Loucy (cell line): ENCODE measurements at regions not wholly inside any gene's neighbourhood (a gene's known extent, or its start where the extent isn't known, plus 50 kb on each side); places are given as distances from the start of the nearest gene placed in this dataset.
A peak's percentile ranks its signal among the peaks of the same experiment; 100 is the strongest.

ENCODE experiments used
- H2AFZ ChIP-seq: fragments of 200-600 bp; sonication (generic); 2 replicates; pipeline ENCODE4 v1.6.0; 2016; ENCODE audit warnings: antibody characterized with exemption, mild to moderate bottlenecking, low read length, moderate library complexity
- H3F3A ChIP-seq: fragments of 200-600 bp; 2 replicates; pipeline ENCODE4 v1.6.0; 2016; ENCODE audit warnings: antibody characterized with exemption, low read depth, mild to moderate bottlenecking
- H3K27me3 ChIP-seq: fragments of 200-600 bp; sonication (generic); 2 replicates; pipeline ENCODE4 v1.6.1; 2014; ENCODE audit warnings: low read length, mild to moderate bottlenecking; ENCODE audit not compliant: insufficient read depth, poor library complexity, severe bottlenecking
- H3K36me3 ChIP-seq: fragments of 200-600 bp; sonication (generic); 2 replicates; pipeline ENCODE4 v1.6.1; 2016; ENCODE audit warnings: low read length; ENCODE audit not compliant: insufficient read depth
- H3K4me1 ChIP-seq: fragments of 200-600 bp; sonication (generic); 2 replicates; pipeline ENCODE4 v1.5.1; 2014; ENCODE audit warnings: low read length, mild to moderate bottlenecking; ENCODE audit not compliant: insufficient read depth, poor library complexity, severe bottlenecking
- H3K4me2 ChIP-seq: fragments of 200-600 bp; sonication (generic); 2 replicates; pipeline ENCODE4 v1.6.0; 2014; ENCODE audit warnings: antibody characterized with exemption, low read length, low read depth, mild to moderate bottlenecking; ENCODE audit not compliant: poor library complexity, severe bottlenecking
- H3K4me3 ChIP-seq: fragments of 200-600 bp; sonication (generic); 2 replicates; pipeline ENCODE4 v1.5.1; 2014; ENCODE audit warnings: low read length, mild to moderate bottlenecking, mixed read lengths; ENCODE audit not compliant: poor library complexity, severe bottlenecking
- H3K79me2 ChIP-seq: fragments of 200-600 bp; sonication (generic); 2 replicates; pipeline ENCODE4 v1.6.1; 2014; ENCODE audit warnings: low read length; ENCODE audit not compliant: insufficient read depth
- H3K9ac ChIP-seq: fragments of 200-600 bp; sonication (generic); 2 replicates; pipeline ENCODE4 v1.6.0; 2014; ENCODE audit warnings: mild to moderate bottlenecking, low read depth, low read length, moderate library complexity; ENCODE audit not compliant: poor library complexity, severe bottlenecking
- H3K9me2 ChIP-seq: fragments of 200-600 bp; sonication (generic); replicated peaks from 2 replicates; pipeline ENCODE4 v1.6.1; 2016; ENCODE audit warnings: low read depth, low read length, mixed read lengths
- H3K9me3 ChIP-seq: fragments of 200-600 bp; sonication (generic); 2 replicates; pipeline ENCODE4 v1.6.1; 2014; ENCODE audit warnings: mild to moderate bottlenecking, antibody characterized with exemption, low read length, low read depth; ENCODE audit not compliant: insufficient read depth
- H4K20me1 ChIP-seq: fragments of 200-600 bp; sonication (generic); 2 replicates; pipeline ENCODE4 v1.6.0; 2014; ENCODE audit warnings: antibody characterized with exemption, low read length, mild to moderate bottlenecking; ENCODE audit not compliant: insufficient read depth, poor library complexity, severe bottlenecking
- EZH2phosphoT487 ChIP-seq: fragments of 200-600 bp; IDR thresholded peaks from 2 replicates; pipeline ENCODE4 v1.6.1; 2018; ENCODE audit warnings: antibody characterized with exemption, mild to moderate bottlenecking, moderate library complexity, borderline replicate concordance
- TF ChIP-seq, protein P1 (sequence below): fragments of 200-600 bp; sonication (generic); conservative IDR thresholded peaks from 2 replicates; pipeline ENCODE4 v1.5.1; 2014; ENCODE audit warnings: mild to moderate bottlenecking, antibody characterized with exemption, low read length

GRCh38 chr4:129668092-129668491, 572.1 kb downstream of the C4orf33 start:
- Histone ChIP-seq H3F3A (no peaks in the 10 kb centered on the region), H3K36me3 (no peaks in the 10 kb centered on the region), H3K9me2 (no peaks in the 10 kb centered on the region), H3K4me2 (no peak overlapping the region), H2AFZ (peak overlapping the region; percentile 28; the same call in 1 of the 2 replicates), H3K9me3 (no peaks in the 10 kb centered on the region), H3K9ac (no peak overlapping the region), H3K27me3 (no peaks in the 10 kb centered on the region), H3K4me1 (no peaks in the 10 kb centered on the region), H3K79me2 (no peaks in the 10 kb centered on the region), H3K4me3 (no peak overlapping the region), H4K20me1 (no peaks in the 10 kb centered on the region)
- TF ChIP-seq, protein P1, sequence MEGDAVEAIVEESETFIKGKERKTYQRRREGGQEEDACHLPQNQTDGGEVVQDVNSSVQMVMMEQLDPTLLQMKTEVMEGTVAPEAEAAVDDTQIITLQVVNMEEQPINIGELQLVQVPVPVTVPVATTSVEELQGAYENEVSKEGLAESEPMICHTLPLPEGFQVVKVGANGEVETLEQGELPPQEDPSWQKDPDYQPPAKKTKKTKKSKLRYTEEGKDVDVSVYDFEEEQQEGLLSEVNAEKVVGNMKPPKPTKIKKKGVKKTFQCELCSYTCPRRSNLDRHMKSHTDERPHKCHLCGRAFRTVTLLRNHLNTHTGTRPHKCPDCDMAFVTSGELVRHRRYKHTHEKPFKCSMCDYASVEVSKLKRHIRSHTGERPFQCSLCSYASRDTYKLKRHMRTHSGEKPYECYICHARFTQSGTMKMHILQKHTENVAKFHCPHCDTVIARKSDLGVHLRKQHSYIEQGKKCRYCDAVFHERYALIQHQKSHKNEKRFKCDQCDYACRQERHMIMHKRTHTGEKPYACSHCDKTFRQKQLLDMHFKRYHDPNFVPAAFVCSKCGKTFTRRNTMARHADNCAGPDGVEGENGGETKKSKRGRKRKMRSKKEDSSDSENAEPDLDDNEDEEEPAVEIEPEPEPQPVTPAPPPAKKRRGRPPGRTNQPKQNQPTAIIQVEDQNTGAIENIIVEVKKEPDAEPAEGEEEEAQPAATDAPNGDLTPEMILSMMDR: no peak
- TF ChIP-seq EZH2phosphoT487: no peak

DNA sequence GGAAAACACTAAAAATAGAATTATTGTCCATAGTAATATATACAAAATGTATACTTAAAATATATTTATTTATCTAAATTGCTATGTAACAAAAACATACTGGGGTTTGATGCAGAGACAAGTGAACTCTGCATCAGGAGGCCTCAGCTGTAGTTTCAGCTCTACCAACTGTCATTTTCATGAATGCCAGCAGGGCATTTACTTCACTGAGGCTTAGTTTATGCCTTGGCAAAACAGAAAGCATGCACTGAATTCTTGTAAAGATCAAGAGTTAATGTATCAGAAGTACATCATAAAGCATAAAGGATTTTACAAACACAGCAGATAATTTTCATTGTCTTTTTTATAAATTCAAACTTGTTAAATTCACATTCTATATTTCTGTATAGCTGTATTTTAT, 577.0 kb downstream of the C4orf33 start:
- Histone ChIP-seq H3K27me3 (no peaks in the 10 kb centered on the region), H3F3A (no peaks in the 10 kb centered on the region), H3K4me3 (no peak overlapping the region), H3K79me2 (no peaks in the 10 kb centered on the region), H3K36me3 (no peaks in the 10 kb centered on the region), H3K9me3 (peaks cover 6% of the 10 kb centered on the region; the same call in 1 of the 2 replicates), H4K20me1 (no peaks in the 10 kb centered on the region), H3K4me2 (no peak overlapping the region), H2AFZ (no peak overlapping the region), H3K4me1 (no peaks in the 10 kb centered on the region), H3K9me2 (no peaks in the 10 kb centered on the region), H3K9ac (no peak overlapping the region)
- TF ChIP-seq, protein P1: peak; percentile 31; the same call in 1 of the 2 replicates
- no peak for TF ChIP-seq EZH2phosphoT487

- no peak overlapping the region for H3K4me2 ChIP-seq
- H3K36me3 ChIP-seq: no peaks in the 10 kb centered on the region
- H2AFZ ChIP-seq: no peak overlapping the region
- no peak for TF ChIP-seq EZH2phosphoT487
- TF ChIP-seq, protein P1: no peak
- no peaks in the 10 kb centered on the region for H3K9me2 ChIP-seq
- H3K4me3 ChIP-seq: no peak overlapping the region
- no peaks in the 10 kb centered on the region for H3K27me3 ChIP-seq
- no peaks in the 10 kb centered on the region for H3K4me1 ChIP-seq
- H3F3A ChIP-seq: no peaks in the 10 kb centered on the region
- H4K20me1 ChIP-seq: no peaks in the 10 kb centered on the region
- H3K9me3 ChIP-seq: peaks cover 6% of the 10 kb centered on the region; the same call in 1 of the 2 replicates
- no peak overlapping the region for H3K9ac ChIP-seq
- H3K79me2 ChIP-seq: no peaks in the 10 kb centered on the region
These were observed 579.1 kb downstream of the C4orf33 start for GRCh38 chr4:129675036-129675435.
